GM18907 (cell line): ENCODE measurements at regions not wholly inside any gene's neighbourhood (a gene's known extent, or its start where the extent isn't known, plus 50 kb on each side); places are given as distances from the start of the nearest gene placed in this dataset.
"Not testable (repeated sequence)": the region's sequence is repeated elsewhere in the genome, so short reads cannot be mapped to it uniquely, and the experiment has no call there.

Experiments
- ATAC-seq: cut with Tn5 transposase; IDR thresholded peaks from one replicate; pipeline ENCODE4 v1.9.1; 2021; ENCODE audit warnings: mild to moderate bottlenecking, moderate library complexity; ENCODE audit not compliant: unreplicated experiment

DNA sequence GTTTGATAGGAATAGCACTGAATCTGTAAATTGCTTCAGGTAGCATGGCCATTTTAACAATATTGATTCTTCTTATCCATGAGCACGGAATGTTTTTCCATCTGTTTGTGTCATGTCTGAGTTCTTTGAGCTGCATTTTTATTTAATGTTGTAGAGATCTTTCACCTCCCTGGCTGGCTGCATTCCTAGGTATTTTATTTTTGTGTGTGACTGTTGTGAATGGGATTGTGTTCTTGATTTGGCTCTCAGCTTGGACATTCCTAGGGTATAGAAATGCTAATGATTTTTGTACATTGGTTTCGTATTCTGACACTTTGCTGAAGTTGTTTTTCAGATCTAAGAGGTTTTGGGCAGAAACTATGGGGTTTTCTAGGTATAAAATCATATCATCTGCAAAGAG lies 152.9 kb upstream of the CHD1 start:
- ATAC-seq: no peak

DNA sequence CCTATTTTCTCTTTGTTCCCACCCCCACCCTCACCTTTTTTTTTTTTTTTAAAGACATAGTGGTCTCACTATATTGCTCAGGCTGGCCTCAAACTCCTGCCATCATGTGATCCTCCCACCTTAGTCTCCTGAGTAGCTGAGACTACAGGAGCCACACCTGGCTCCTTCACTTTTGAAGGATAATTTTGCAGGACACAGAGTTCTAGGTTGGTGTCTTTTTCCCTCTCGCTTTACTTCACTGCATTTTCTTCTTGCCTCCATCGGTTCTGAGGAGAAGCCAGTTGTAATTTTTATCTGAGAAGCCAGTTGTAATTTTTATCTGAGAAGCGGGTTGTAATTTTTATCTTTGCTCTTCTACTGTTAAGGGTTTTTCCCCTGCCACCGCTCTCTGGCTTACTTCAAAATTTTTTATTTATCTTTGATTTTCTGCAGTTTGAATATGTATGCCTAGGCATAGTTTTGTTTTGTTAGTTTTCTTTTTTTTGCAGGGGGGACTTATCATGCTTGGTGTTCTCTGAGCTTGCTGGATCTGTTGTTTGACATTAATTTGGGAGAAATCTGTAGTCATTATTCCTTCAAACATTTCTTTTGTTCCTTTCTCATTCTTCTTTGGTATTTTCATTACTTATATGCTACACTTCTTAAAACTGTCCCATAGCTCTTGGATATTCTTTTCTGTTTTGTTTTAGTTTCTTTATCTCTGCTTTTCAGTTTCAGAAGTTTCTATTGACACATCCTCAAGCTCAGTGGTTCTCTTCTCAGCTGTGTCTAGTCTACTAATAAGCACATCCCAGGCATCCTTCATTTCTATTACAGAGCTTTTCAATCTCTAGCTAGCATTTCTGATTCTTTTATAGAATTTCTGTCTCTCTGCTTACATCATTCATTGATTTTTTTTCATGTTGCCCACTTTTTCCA lies 148.2 kb upstream of the CHD1 start:
- peak; percentile 78 for ATAC-seq

- no peak for ATAC-seq
Measured at GRCh38 chr5:99072846-99073245, 144.0 kb upstream of the CHD1 start.

GRCh38 chr5:99070822-99071221 lies 142.0 kb upstream of the CHD1 start:
- no peak for ATAC-seq

GRCh38 chr5:99070362-99070761 lies 141.6 kb upstream of the CHD1 start:
- no peak for ATAC-seq

DNA sequence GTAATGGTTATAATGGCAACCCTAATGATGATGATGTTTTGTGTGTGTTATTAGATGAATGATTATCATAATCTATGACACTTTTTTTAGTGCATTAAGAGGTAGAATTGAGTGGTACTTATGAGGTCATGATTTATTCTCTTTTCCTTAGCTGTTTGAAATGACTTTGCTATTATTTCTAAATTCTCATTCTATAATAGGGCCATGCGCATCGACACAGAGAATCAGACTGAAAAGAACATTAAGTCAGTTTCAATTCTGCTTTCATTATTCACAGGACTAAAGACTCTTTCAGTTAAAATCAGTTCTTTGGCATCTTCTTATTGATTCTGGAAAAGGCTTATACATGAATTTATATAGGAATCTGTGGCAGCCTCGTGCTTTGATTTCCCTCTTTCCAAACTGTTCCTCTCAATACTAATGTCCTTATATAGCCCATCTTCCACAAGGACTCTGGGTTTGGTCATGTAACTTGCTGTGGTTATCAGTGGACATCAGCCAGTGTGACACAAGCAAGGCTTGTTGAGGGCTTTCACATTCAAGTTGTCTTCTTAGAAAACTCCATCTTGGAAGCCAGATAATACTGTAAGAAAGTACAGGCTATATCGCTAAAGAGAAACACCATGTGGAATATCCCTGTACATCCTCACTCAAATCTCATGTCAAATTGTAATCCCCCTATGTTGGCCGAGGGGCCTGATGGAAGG lies 140.3 kb upstream of the CHD1 start:
- ATAC-seq: peak; percentile 86

- ATAC-seq: no peak
Measured at GRCh38 chr5:99063737-99064136, 134.9 kb upstream of the CHD1 start.

DNA sequence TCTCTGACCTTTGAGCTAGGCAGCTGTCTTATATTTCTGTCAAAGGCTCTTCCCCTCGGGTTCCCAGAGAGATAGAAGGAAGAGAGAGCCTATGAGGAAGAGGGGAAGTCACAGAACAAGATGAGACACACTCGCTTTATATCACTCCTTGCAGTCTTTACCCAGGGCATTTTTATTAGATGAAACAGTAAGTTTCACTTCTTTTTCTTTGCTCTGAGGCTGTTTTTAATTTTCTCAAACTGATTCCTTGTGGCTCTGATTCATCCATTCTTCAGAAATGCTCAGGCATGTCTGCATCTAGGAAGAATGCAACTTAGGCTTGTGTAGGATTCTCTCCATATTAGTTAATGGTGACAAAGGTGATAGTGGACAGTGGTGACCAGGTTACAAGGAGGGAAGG lies 132.9 kb upstream of the CHD1 start:
- ATAC-seq: no peak

GRCh38 chr5:99061299-99061698 lies 132.5 kb upstream of the CHD1 start:
- no peak for ATAC-seq

GRCh38 chr5:99060306-99061261 lies 131.8 kb upstream of the CHD1 start:
- peak; percentile 65 for ATAC-seq

DNA sequence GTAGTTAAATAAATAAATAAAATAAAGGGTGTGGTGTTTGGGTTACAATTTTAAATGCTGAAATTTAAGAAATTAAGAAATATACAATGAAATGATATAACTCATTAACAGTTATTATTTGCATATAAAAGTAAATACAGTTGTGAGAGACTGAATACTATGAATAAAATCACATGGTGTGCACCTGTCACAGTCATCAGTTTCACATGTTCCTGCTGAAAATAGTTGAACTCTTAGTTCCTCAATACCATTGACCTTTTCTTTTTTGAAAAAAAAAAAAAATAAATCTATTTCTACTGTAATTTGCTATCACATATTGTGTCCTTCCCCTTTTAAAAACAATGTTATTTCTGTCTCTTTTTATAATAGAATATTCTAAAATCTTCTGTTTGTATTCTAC lies 130.9 kb upstream of the CHD1 start:
- peak; percentile 70 for ATAC-seq

- no peak for ATAC-seq
Measured at GRCh38 chr5:99058466-99058865, 129.7 kb upstream of the CHD1 start.

- no peak for ATAC-seq
Measured at GRCh38 chr5:99054972-99055371, 126.2 kb upstream of the CHD1 start.

- no peak for ATAC-seq
Measured at GRCh38 chr5:99045871-99046270, 117.1 kb upstream of the CHD1 start.

DNA sequence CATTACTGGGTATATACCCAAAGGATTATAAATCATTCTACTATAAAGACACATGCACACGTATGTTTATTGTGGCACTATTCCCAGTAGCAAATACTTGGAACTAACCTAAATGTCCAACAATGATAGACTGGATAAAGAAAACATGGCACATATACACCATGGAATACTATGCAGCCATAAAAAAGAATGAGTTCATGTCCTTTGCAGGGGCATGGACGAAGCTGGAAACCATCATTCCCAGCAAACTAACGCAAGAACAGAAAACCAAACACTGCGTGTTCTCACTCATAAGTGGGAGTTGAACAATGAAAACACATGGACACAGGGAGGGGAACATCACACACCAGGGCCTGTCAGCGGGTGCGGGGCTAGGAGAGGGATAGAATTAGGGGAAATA lies 114.5 kb upstream of the CHD1 start:
- not testable (repeated sequence) for ATAC-seq

GRCh38 chr5:99037668-99038067 lies 108.9 kb upstream of the CHD1 start:
- no peak for ATAC-seq

DNA sequence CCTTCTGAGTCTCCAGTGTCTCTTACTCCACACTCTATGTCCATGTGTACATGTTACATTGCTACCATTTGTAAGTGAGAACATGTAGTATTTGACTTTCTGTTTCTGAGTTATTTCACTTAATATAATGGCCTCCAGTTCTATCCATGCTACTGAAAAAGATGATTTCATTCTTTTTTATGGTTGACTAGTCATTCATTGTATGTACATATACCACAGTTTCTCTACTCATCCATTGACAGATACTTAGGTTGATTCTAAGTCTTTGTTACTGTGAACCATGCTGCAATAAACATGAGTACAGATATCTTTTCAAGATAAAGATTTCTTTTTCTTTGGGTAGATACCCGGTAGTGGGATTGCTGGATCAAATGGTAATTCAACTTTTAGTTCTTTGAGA lies 107.1 kb upstream of the CHD1 start:
- ATAC-seq: no peak

DNA sequence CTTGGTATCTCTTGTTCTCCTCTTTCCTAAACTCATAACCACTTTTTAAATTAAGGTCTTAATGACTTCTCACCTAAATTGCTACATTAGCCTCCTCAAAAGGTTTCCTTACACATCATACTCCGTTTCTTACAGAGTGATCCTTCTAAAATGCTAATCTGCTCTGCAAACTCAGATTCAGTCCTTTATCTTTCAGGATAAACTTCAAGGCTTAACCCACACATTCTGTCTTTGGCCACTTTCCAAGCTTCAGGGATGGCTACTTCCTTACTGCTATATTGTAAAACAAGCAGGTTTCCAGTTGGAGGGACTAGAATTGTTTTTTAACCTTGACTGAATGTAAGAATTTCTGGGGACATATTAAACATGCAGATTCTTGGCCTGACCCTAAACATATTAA lies 105.5 kb upstream of the CHD1 start:
- no peak for ATAC-seq

DNA sequence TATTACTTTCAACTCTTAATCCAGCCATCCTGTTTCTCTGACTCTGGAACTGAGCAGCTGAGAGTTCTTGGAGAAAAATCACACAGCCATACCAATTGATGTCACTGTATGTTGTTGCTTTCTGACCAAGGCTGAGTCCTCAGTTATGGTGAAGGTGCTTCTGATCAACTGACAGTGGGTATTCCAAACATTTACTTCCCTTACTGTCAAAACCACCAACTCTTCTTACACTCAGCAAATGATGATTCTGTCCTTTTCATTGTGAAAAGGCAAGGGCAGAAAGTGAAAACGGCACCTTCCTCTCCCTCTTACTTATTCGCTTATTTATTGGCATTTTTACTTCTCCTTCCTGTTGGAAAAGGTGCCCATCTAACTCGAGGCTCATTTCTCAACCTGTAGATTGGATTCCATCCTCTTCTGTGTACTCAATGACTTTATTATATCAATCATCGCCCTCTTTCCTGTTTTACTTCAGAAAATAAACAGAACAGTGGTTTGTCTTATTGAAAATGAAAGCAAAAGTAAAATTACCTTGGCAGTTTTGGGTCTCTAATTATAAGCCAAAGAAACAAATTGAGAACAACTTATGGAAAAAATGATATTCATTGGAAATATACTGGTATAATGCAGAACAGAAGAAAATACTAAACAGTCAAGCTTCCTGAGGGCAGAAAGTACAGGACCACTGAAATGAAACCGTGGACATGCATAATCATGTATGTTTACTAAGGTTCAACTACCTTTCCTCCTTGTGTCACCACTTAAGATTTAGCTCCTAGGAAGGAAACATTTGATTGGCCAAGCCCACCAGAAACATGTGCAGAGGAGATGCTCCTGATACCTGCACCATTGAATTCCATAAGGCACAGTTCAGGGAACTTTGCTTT lies 104.5 kb upstream of the CHD1 start:
- peak; percentile 21 for ATAC-seq
